ENCODE measurements at regions not wholly inside any gene's neighbourhood (a gene's known extent, or its start where the extent isn't known, plus 50 kb on each side); places are given as distances from the start of the nearest gene placed in this dataset.

DNA sequence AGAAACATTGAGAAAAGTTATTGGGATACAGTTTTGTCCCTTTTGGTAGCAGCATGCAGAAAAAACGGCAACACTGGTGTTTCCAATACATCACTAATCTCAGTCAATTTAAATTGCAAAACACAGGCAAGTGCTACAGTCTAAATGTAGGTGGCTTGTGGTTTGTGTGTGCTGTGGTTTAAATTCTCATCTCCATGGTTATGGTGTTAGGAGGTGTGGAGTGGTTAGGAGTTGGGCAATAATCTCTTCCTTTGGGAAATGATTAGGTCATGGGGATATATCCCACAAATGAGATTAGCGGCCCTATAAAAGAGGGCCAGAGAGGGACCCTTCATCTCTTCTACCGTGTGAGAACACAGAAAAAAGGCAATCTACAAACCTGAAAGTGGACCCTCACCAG lies 1344.3 kb downstream of the ADGRL3 start:
- TF ChIP-seq, protein P1, sequence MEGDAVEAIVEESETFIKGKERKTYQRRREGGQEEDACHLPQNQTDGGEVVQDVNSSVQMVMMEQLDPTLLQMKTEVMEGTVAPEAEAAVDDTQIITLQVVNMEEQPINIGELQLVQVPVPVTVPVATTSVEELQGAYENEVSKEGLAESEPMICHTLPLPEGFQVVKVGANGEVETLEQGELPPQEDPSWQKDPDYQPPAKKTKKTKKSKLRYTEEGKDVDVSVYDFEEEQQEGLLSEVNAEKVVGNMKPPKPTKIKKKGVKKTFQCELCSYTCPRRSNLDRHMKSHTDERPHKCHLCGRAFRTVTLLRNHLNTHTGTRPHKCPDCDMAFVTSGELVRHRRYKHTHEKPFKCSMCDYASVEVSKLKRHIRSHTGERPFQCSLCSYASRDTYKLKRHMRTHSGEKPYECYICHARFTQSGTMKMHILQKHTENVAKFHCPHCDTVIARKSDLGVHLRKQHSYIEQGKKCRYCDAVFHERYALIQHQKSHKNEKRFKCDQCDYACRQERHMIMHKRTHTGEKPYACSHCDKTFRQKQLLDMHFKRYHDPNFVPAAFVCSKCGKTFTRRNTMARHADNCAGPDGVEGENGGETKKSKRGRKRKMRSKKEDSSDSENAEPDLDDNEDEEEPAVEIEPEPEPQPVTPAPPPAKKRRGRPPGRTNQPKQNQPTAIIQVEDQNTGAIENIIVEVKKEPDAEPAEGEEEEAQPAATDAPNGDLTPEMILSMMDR (IDR thresholded peaks at IDR 0.05): no peak
- no peak for TF ChIP-seq POLR2A (IDR thresholded peaks at IDR 0.05)
- TF ChIP-seq POLR2AphosphoS5 (IDR thresholded peaks at IDR 0.05; ENCODE audit: insufficient read depth in 1 of 2, low read depth in 1 of 2): no peak
